Testis (tissue), 2 donors: ENCODE measurements at regions not wholly inside any gene's neighbourhood (a gene's known extent, or its start where the extent isn't known, plus 50 kb on each side); places are given as distances from the start of the nearest gene placed in this dataset.

ENCODE experiments used
- CTCF ChIP-seq, 3 experiments: fragments of 450-650 bp in 2 of 3; fragments of 200-600 bp in 1 of 3; sonication (generic) in 1 of 3; IDR thresholded peaks; one replicate each; pipeline ENCODE4 v1.5.1; 2016 to 2019; ENCODE audit warnings: antibody characterized with exemption in 3 of 3, mild to moderate bottlenecking in 2 of 3, moderate library complexity in 1 of 3
- POLR2A ChIP-seq: fragments of 450-650 bp; IDR thresholded peaks from one replicate; pipeline ENCODE4 v1.6.1; 2017; ENCODE audit warnings: antibody characterized with exemption, mild to moderate bottlenecking, moderate library complexity

- TF ChIP-seq CTCF (IDR thresholded peaks at IDR 0.05) (no peak), POLR2A (no peak)
Observed at GRCh38 chr16:65728167-65728566, 606.3 kb upstream of the CDH11 start.
